ENCODE measurements at regions not wholly inside any gene's neighbourhood (a gene's known extent, or its start where the extent isn't known, plus 50 kb on each side); places are given as distances from the start of the nearest gene placed in this dataset.
"Not testable (repeated sequence)": the region's sequence is repeated elsewhere in the genome, so short reads cannot be mapped to it uniquely, and the experiment has no call there.

DNA sequence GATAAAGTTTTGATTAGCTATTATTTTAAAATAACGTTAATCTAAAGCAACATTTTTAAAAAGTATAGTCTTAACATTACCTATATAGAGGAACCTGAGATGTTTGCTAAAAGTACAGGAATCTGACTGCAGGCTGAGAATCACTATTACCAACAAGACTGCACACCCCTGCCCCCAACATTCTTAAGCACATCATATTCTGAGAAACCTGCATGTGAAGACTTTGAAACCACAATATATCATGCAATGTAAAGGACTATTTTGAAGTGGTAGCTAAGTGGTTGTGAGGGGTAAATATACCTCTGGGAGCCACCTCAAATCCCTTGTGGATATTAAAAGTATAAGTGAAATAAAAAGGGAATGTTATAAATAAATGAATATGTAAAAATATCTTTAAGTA is 119.0 kb upstream of the KLF12 start:
- Histone ChIP-seq H3K4me3 (ENCODE audit: low read length in 2 of 2) (no peak overlapping the region), H3K27ac (ENCODE audit: low read depth in 2 of 2, low read length in 2 of 2) (no peak overlapping the region), H3K9me3 (ENCODE audit: control insufficient read depth in 2 of 2, low read length in 2 of 2) (no peaks in the 10 kb centered on the region), H3K36me3 (ENCODE audit: control insufficient read depth in 2 of 2, insufficient read depth in 2 of 2, low read length in 2 of 2) (no peaks in the 10 kb centered on the region), H3K4me1 (ENCODE audit: control insufficient read depth in 2 of 2, insufficient read depth in 2 of 2, low read length in 2 of 2) (no peaks in the 10 kb centered on the region), H3K27me3 (ENCODE audit: control insufficient read depth in 2 of 2, insufficient read depth in 2 of 2, low read length in 2 of 2) (peaks cover 0 to 2% of the 10 kb centered on the region in 2 donors), H3K9ac (ENCODE audit: low read depth in 1 of 2, low read length in 2 of 2) (no peak overlapping the region)

DNA sequence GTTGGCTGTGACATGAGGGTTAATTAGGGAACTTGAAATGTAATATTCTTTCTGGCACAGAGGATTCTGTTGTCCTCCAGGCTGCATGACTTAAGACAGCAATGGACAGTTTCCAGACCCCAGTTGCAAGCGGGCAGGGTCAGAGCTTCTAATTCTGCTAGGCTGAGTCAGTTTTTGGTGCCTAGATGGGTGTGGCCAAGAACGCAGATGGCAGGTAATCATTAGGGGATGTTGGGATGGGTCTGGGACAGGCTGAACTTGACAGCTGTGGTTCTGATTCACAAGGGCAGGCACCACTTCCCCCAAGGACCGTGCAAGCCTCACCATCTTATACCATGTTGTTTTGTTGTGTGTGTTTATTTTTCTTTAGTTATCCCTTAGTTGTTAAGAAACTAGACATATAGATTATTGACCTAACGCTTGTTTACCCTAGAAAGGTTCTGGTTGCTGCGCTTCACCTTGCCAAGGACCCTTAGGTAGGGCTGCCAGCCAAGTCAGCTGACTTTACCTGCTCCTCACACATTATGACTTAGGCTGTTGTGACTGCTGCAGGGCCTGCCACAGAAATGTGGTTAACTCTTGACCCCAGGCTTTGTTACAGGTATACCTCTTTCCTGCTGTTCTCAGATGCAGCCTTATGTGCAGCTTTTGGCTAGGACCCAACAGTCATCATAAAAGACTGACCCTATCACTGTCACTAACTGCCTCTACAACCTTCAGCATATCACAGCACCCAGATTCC is 117.7 kb upstream of the KLF12 start:
- Histone ChIP-seq H3K9me3 (ENCODE audit: control insufficient read depth in 2 of 2, low read length in 2 of 2) (no peaks in the 10 kb centered on the region), H3K36me3 (ENCODE audit: control insufficient read depth in 2 of 2, insufficient read depth in 2 of 2, low read length in 2 of 2) (no peaks in the 10 kb centered on the region), H3K4me1 (ENCODE audit: control insufficient read depth in 2 of 2, insufficient read depth in 2 of 2, low read length in 2 of 2) (no peaks in the 10 kb centered on the region), H3K27ac (ENCODE audit: low read depth in 2 of 2, low read length in 2 of 2) (no peak overlapping the region), H3K9ac (ENCODE audit: low read depth in 1 of 2, low read length in 2 of 2) (no peak overlapping the region), H3K27me3 (ENCODE audit: control insufficient read depth in 2 of 2, insufficient read depth in 2 of 2, low read length in 2 of 2) (peaks cover 0 to 2% of the 10 kb centered on the region in 2 donors), H3K4me3 (ENCODE audit: low read length in 2 of 2) (no peak overlapping the region)

DNA sequence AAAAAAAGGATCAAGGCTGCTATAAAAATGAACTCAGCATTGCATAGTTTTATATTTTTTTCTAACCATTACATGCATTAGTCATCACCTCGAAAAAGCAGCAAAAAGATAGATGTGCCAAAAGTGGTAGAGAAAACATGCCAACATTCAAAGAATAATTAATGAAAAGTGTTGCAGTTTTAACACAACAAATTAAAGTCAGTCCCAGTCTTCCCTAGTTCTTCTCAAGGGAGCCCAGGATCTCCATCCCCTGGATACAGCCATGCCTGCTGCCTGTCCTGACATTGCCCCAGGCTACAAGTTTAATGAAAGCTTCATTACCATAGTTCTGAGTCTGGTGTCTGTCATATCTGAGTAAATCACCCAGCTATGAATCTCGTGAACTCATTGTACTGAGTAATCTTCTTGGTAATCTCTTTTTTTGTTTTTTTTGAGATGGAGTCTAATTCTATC is 116.6 kb upstream of the KLF12 start:
- Histone ChIP-seq H3K27ac (ENCODE audit: low read depth in 2 of 2, low read length in 2 of 2) (no peak overlapping the region), H3K4me3 (ENCODE audit: low read length in 2 of 2) (no peak overlapping the region), H3K4me1 (ENCODE audit: control insufficient read depth in 2 of 2, insufficient read depth in 2 of 2, low read length in 2 of 2) (no peaks in the 10 kb centered on the region), H3K9me3 (ENCODE audit: control insufficient read depth in 2 of 2, low read length in 2 of 2) (no peaks in the 10 kb centered on the region), H3K9ac (ENCODE audit: low read depth in 1 of 2, low read length in 2 of 2) (no peak overlapping the region), H3K36me3 (ENCODE audit: control insufficient read depth in 2 of 2, insufficient read depth in 2 of 2, low read length in 2 of 2) (no peaks in the 10 kb centered on the region), H3K27me3 (ENCODE audit: control insufficient read depth in 2 of 2, insufficient read depth in 2 of 2, low read length in 2 of 2) (peaks cover 0 to 2% of the 10 kb centered on the region in 2 donors)

DNA sequence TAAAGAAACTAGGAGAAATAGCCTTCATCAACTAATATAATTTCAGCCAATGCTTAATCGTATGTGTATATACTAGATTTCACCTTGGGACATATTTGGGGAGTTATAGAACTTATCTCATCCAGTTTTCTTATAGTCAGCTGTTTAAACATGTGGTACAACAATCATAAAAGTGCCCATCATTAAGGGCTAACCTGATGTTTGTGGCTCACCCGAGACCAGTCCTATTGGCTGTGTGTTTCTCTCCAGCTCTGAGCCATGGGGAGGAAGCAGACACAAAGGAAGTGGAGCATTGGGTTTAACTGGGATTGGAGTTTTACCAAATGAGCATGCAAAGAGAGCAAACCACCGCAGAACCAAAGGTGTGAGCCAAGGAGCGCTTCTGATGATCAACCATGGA is 114.3 kb upstream of the KLF12 start:
- H3K4me3 ChIP-seq (ENCODE audit: low read length in 2 of 2) = no peak overlapping the region

DNA sequence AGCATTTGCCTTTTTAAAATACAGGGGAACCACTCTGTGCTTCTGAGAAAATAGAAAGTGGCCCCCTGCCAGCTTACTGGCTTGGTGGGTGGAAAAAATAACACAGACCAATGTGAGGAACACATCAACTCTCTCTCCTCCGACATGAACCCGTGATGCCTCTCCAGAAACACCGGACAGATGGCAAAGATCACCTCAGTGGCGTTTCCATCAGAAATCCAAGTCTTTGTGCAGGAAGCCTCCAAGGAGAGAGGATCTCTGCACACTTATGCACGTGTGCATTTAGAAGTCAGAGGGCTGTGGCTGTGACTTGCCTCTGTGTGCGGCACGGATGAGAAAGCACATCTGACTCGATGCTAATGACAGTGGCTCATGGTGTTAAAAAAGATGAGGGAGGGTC is 112.3 kb upstream of the KLF12 start:
- Histone ChIP-seq H3K36me3 (ENCODE audit: control insufficient read depth in 2 of 2, insufficient read depth in 2 of 2, low read length in 2 of 2) (no peaks in the 10 kb centered on the region), H3K27me3 (ENCODE audit: control insufficient read depth in 2 of 2, insufficient read depth in 2 of 2, low read length in 2 of 2) (no peaks in the 10 kb centered on the region), H3K4me3 (ENCODE audit: low read length in 2 of 2) (no peak overlapping the region), H3K4me1 (ENCODE audit: control insufficient read depth in 2 of 2, insufficient read depth in 2 of 2, low read length in 2 of 2) (no peaks in the 10 kb centered on the region), H3K9me3 (ENCODE audit: control insufficient read depth in 2 of 2, low read length in 2 of 2) (no peaks in the 10 kb centered on the region), H3K27ac (ENCODE audit: low read depth in 2 of 2, low read length in 2 of 2) (no peak overlapping the region), H3K9ac (ENCODE audit: low read depth in 1 of 2, low read length in 2 of 2) (no peak overlapping the region)

More for the DNA sequence above, 114.3 kb upstream of the KLF12 start:
- no peaks in the 10 kb centered on the region for H3K4me1 ChIP-seq (ENCODE audit: control insufficient read depth in 2 of 2, insufficient read depth in 2 of 2, low read length in 2 of 2)
- no peak overlapping the region for H3K27ac ChIP-seq (ENCODE audit: low read depth in 2 of 2, low read length in 2 of 2)
- no peak overlapping the region for H3K9ac ChIP-seq (ENCODE audit: low read depth in 1 of 2, low read length in 2 of 2)
- H3K9me3 ChIP-seq (ENCODE audit: control insufficient read depth in 2 of 2, low read length in 2 of 2) = no peaks in the 10 kb centered on the region
- no peaks in the 10 kb centered on the region for H3K27me3 ChIP-seq (ENCODE audit: control insufficient read depth in 2 of 2, insufficient read depth in 2 of 2, low read length in 2 of 2)
- H3K36me3 ChIP-seq (ENCODE audit: control insufficient read depth in 2 of 2, insufficient read depth in 2 of 2, low read length in 2 of 2) = no peaks in the 10 kb centered on the region

DNA sequence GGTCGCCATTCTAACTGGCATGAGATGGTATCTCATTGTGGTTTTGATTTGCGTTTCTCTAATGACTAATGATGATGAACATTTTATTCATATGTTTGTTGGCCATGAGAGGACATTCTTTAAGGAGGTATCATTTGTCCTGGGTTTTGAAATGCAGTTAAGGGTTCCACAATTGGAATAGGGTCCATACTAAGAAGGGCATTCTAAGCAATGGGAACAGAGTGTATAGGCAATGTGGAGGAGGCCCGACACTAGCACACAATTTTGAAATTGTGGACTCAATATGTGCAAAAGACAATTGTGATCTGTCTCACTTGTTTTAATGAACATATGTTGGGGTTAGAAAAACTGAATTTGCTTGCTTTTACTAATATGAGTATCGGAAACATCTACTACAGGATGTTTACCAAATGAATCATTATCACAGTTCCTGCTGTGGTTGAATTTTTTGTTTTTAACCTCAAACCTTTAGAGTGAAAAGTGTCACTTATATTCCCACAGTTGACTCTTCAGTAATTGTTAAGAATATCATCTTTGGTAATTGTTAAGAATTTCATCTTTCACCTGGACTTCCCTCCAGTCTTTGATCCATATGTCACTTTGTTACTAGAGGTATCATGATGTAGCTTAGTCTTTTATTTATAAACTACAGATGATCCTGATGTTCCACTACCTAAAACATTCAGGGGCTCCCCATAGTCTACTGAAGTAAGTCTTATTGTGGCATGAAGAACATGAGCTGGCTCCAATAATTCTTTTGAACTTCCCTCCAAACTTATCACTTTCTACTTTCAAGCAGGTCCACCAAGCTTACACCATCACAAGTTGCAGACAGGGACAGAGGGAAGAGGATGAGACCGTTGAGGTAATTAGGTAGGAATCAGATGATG is 109.7 kb upstream of the KLF12 start:
- H3K4me3 ChIP-seq (ENCODE audit: low read length in 2 of 2) = no peak overlapping the region
- peak overlapping the region in 1 of 2 donors; percentile 56 for H3K27ac ChIP-seq (ENCODE audit: low read depth in 2 of 2, low read length in 2 of 2)
- no peaks in the 10 kb centered on the region for H3K27me3 ChIP-seq (ENCODE audit: control insufficient read depth in 2 of 2, insufficient read depth in 2 of 2, low read length in 2 of 2)
- H3K4me1 ChIP-seq (ENCODE audit: control insufficient read depth in 2 of 2, insufficient read depth in 2 of 2, low read length in 2 of 2) = no peaks in the 10 kb centered on the region
- H3K9ac ChIP-seq (ENCODE audit: low read depth in 1 of 2, low read length in 2 of 2) = no peak overlapping the region
- H3K9me3 ChIP-seq (ENCODE audit: control insufficient read depth in 2 of 2, low read length in 2 of 2) = no peaks in the 10 kb centered on the region
- no peaks in the 10 kb centered on the region for H3K36me3 ChIP-seq (ENCODE audit: control insufficient read depth in 2 of 2, insufficient read depth in 2 of 2, low read length in 2 of 2)

DNA sequence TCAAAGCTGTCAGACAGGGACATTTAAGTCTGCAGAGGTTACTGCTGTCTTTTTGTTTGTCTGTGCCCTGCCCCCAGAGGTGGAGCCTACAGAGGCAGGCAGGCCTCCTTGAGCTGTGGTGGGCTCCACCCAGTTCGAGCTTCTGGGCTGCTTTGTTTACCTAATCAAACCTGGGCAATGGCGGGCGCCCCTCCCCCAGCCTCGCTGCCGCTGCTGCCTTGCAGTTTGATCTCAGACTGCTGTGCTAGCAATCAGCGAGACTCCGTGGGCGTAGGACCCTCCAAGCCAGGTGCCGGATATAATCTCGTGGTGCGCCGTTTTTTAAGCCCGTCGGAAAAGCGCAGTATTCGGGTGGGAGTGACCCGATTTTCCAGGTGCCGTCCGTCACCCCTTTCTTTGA is 107.1 kb upstream of the KLF12 start:
- not testable (repeated sequence) for H3K9me3 ChIP-seq (ENCODE audit: control insufficient read depth in 2 of 2, low read length in 2 of 2); H3K36me3 ChIP-seq (ENCODE audit: control insufficient read depth in 2 of 2, insufficient read depth in 2 of 2, low read length in 2 of 2); H3K9ac ChIP-seq (ENCODE audit: low read depth in 1 of 2, low read length in 2 of 2); H3K27me3 ChIP-seq (ENCODE audit: control insufficient read depth in 2 of 2, insufficient read depth in 2 of 2, low read length in 2 of 2); H3K4me3 ChIP-seq (ENCODE audit: low read length in 2 of 2); H3K27ac ChIP-seq (ENCODE audit: low read depth in 2 of 2, low read length in 2 of 2); H3K4me1 ChIP-seq (ENCODE audit: control insufficient read depth in 2 of 2, insufficient read depth in 2 of 2, low read length in 2 of 2)

DNA sequence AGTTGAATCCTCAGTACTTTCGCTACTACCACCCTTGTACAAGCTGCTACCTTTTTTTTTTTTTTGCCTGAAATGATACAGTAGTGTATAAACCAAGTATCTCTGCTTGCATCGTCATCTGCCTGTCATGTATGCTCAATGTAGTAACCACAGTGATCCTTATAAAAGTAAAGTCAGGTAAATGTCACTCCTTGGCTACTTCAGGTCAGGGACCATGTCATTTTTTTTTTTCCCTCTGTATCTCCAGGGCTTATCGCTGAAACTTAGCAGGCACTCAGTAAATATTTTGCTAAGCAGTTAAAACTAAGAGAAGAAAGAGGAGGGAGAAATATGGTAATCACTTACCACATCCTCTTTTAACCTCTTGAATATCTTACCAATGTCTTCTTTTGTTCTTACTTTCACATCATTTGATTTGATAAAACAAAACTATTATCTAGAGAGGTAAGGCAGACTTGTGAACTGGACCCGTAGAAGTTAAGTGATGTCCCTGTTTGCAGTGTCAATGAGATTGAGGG is 96.8 kb upstream of the KLF12 start:
- peak overlapping the region in 1 of 2 donors; percentile 53 for H3K27ac ChIP-seq (ENCODE audit: low read depth in 2 of 2, low read length in 2 of 2)

DNA sequence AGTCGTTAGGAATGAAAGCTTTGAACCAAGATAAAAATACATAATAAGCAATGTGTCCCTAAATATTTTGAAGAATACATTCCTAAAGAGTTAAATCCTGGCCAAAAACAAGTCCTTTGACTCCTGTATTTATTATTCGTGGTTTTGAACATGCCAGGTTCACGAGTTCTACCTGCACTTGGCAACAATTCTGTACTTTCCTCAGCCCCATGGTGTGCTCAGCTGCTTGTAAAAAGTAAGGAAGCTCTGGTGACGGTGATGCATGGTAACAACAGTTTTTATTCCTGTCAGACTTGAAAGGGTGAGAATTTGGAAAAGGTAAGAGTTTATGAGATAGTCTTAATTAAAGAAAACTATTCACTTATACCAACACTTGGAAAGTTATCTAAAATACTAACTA is 95.0 kb upstream of the KLF12 start:
- no peak overlapping the region for H3K4me3 ChIP-seq (ENCODE audit: low read length in 2 of 2)
- H3K9me3 ChIP-seq (ENCODE audit: control insufficient read depth in 2 of 2, low read length in 2 of 2) = no peaks in the 10 kb centered on the region
- H3K27ac ChIP-seq (ENCODE audit: low read depth in 2 of 2, low read length in 2 of 2) = no peak overlapping the region
- no peak overlapping the region for H3K9ac ChIP-seq (ENCODE audit: low read depth in 1 of 2, low read length in 2 of 2)
- H3K27me3 ChIP-seq (ENCODE audit: control insufficient read depth in 2 of 2, insufficient read depth in 2 of 2, low read length in 2 of 2) = no peaks in the 10 kb centered on the region
- H3K36me3 ChIP-seq (ENCODE audit: control insufficient read depth in 2 of 2, insufficient read depth in 2 of 2, low read length in 2 of 2) = no peaks in the 10 kb centered on the region
- no peaks in the 10 kb centered on the region for H3K4me1 ChIP-seq (ENCODE audit: control insufficient read depth in 2 of 2, insufficient read depth in 2 of 2, low read length in 2 of 2)

More for the DNA sequence above, 96.8 kb upstream of the KLF12 start:
- H3K4me1 ChIP-seq (ENCODE audit: control insufficient read depth in 2 of 2, insufficient read depth in 2 of 2, low read length in 2 of 2) = no peaks in the 10 kb centered on the region
- H3K9me3 ChIP-seq (ENCODE audit: control insufficient read depth in 2 of 2, low read length in 2 of 2) = no peaks in the 10 kb centered on the region
- H3K9ac ChIP-seq (ENCODE audit: low read depth in 1 of 2, low read length in 2 of 2) = no peak overlapping the region
- no peaks in the 10 kb centered on the region for H3K27me3 ChIP-seq (ENCODE audit: control insufficient read depth in 2 of 2, insufficient read depth in 2 of 2, low read length in 2 of 2)
- H3K4me3 ChIP-seq (ENCODE audit: low read length in 2 of 2) = peak overlapping the region in 1 of 2 donors; percentile 4
- H3K36me3 ChIP-seq (ENCODE audit: control insufficient read depth in 2 of 2, insufficient read depth in 2 of 2, low read length in 2 of 2) = no peaks in the 10 kb centered on the region

Measured in mucosa of rectum (tissue), 2 donors.